ENCODE measurements at regions not wholly inside any gene's neighbourhood (a gene's known extent, or its start where the extent isn't known, plus 50 kb on each side); places are given as distances from the start of the nearest gene placed in this dataset.
"Not testable (repeated sequence)": the region's sequence is repeated elsewhere in the genome, so short reads cannot be mapped to it uniquely, and the experiment has no call there.

DNA sequence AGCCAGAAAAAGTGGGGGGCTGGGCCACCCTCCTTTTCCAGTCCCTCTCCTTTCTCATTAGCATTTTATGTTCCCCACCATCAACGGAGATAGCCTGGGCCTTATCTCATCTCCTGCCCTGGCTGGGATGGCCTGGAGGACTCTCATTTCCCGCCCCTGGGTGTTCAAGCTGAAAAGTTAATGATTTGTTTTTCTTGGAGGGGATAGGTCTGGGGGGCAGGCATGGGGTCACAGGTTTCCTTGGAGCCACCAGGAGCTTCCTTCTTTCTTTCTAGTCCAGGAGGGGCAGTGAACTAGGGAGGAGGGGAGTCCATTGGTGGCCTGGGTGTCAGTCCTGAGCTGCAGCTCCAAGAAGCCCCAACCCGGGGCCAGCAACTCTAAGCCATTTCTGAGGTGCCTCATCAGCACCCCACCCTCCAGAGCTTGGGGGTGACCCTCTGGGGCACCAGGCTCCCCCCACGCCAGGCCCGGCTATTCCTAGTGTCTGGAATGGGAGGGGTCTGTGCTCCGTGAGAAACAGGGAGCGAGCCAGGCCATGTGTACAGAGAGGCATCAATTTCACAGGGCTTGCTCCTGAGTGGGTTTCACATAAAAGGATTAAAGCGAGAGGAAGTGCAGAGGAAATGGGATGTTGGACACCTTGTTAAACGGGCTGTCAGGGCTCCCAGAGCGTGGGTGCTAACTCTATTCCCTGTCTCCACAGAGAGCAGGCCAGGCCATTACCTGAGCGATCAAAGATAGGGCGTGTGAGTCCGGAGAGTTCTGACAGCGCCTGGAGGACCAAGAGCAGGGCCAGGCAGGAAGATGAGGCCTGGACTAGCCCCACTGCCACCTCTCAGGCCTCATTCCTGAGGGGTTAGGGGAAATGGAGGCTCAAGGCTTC, 90.6 kb upstream of the LHX1 start:
- Histone ChIP-seq H3K4me3 (replicated peaks in 1 of 3) (no peak overlapping the region), H3K9me3 (no peaks in the 10 kb centered on the region), H3K27ac (no peak overlapping the region), H3K27me3 (no peaks in the 10 kb centered on the region), H3K4me1 (no peaks in the 10 kb centered on the region), H3K36me3 (no peaks in the 10 kb centered on the region)
- no peak for TF ChIP-seq POLR2A (IDR thresholded peaks at IDR 0.05)
- TF ChIP-seq, protein P1, sequence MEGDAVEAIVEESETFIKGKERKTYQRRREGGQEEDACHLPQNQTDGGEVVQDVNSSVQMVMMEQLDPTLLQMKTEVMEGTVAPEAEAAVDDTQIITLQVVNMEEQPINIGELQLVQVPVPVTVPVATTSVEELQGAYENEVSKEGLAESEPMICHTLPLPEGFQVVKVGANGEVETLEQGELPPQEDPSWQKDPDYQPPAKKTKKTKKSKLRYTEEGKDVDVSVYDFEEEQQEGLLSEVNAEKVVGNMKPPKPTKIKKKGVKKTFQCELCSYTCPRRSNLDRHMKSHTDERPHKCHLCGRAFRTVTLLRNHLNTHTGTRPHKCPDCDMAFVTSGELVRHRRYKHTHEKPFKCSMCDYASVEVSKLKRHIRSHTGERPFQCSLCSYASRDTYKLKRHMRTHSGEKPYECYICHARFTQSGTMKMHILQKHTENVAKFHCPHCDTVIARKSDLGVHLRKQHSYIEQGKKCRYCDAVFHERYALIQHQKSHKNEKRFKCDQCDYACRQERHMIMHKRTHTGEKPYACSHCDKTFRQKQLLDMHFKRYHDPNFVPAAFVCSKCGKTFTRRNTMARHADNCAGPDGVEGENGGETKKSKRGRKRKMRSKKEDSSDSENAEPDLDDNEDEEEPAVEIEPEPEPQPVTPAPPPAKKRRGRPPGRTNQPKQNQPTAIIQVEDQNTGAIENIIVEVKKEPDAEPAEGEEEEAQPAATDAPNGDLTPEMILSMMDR (IDR thresholded peaks at IDR 0.05): no peak
- intact Hi-C loops (cut with DNase I): no loop called here
- DNase-seq: no peak
- 83 to 88% methylated on average over 12 to 13 of the region's 14 CpGs for WGBS, 2 donors

DNA sequence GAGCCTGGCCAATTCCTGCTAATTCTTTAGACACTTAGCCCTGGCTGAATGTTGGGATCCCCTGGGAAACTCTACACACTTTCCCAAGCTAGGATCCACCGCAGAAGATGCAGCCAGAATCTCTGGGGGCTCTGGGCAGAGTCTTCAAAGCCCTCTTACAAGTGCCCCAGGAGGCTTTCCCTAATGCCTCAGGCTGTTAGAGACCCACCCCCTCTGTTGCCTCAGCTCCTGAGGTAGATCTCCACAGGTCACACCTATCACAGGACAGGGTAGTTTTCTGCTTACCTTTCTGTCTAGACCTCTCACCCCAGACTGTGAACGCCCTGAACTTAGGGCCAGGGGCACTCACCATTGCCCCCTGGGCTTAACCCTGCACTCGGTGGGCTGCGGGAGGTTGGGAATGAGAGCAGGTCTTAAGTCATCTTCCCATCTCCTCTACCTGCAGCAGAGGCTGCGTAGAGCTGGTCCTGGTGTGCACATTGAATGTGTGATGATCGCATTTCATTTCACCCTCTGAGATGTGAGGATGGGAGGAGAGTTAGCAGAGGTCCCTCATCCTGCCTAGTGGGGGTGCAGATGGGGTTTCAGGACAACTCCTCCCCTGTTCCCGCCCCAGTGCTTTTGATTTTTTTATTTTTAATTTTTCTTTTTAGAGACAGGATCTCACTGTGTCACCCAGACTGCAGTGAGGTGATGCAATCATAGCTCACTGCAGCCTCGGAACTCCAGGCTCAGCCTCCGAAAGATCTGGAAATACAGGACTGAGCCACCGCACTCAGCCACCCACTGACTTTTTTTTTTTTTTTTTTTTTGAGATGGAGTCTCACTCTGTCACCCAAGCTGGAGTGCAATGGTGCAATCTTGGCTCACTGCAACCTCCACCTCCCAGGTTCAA, 89.0 kb upstream of the LHX1 start:
- DNase-seq: no peak
- no peaks in the 10 kb centered on the region for H3K27me3 ChIP-seq
- intact Hi-C loops (cut with DNase I): no loop called here

DNA sequence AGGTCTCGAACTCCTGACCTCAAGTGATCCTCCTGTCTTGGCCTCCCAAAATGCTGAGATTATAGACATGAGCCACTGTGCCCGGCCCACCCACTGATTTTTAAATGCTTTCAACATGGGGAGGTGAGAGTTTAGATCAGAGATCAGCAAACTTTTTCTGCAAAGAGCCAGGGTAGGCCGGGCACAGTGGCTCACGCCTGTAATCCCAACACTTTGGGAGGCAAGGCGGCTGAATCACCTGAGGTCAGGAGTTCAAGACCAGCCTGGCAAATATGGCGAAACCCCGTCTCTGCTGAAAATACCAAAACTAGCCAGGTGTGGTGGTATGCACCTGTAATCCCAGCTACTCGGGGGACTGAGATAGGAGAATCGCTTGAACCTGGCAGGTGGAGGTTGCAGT, 88.3 kb upstream of the LHX1 start:
- H3K36me3 ChIP-seq; DNase-seq; H3K4me3 ChIP-seq (replicated peaks in 1 of 3); H3K27ac ChIP-seq; intact Hi-C loops (cut with DNase I); H3K9me3 ChIP-seq; H3K4me1 ChIP-seq; H3K27me3 ChIP-seq: not testable (repeated sequence)
- WGBS, 2 donors: 87 to 93% methylated on average over 9 of the region's 9 CpGs

More for the DNA sequence above, 89.0 kb upstream of the LHX1 start:
- H3K9me3 ChIP-seq: no peaks in the 10 kb centered on the region
- no peaks in the 10 kb centered on the region for H3K36me3 ChIP-seq
- H3K27ac ChIP-seq: no peak overlapping the region
- H3K4me3 ChIP-seq (replicated peaks in 1 of 3): no peak overlapping the region
- no peaks in the 10 kb centered on the region for H3K4me1 ChIP-seq
- 76 to 85% methylated on average over 10 of the region's 10 CpGs for WGBS, 2 donors
- TF ChIP-seq POLR2A (IDR thresholded peaks at IDR 0.05): no peak
- TF ChIP-seq, protein P1 (IDR thresholded peaks at IDR 0.05): no peak

DNA sequence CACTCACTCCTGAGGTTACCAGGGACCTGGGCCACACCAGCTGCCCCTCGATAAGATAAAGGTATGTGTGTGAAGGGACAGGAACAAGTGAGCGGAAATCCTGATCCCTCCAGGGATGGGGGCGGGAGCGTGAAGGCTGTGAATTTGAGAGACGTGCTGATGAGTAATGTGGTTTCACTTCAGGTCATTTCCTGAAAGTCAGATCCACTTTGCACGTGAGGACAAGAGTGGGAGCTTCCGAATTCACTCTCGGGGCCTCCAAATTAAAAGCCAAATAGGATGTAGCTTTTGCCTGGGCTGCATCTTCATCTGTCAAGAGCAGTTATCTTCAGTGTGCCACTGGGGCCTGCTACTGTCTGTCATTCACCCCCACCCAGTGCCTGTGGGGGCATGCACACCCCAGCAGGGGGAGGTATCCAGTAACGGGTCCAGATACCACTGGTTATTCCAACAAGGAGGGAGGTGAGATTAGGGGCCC, 87.4 kb upstream of the LHX1 start:
- 62 to 69% methylated on average over 9 of the region's 9 CpGs for WGBS, 2 donors
- intact Hi-C loops (cut with DNase I): no loop called here
- Histone ChIP-seq H3K4me1 (no peaks in the 10 kb centered on the region), H3K9me3 (no peaks in the 10 kb centered on the region), H3K36me3 (no peaks in the 10 kb centered on the region), H3K4me3 (replicated peaks in 1 of 3) (no peak overlapping the region), H3K27ac (no peak overlapping the region), H3K27me3 (no peaks in the 10 kb centered on the region)
- DNase-seq: no peak
- no peak for TF ChIP-seq POLR2A (IDR thresholded peaks at IDR 0.05)
- TF ChIP-seq, protein P1 (IDR thresholded peaks at IDR 0.05): no peak

DNA sequence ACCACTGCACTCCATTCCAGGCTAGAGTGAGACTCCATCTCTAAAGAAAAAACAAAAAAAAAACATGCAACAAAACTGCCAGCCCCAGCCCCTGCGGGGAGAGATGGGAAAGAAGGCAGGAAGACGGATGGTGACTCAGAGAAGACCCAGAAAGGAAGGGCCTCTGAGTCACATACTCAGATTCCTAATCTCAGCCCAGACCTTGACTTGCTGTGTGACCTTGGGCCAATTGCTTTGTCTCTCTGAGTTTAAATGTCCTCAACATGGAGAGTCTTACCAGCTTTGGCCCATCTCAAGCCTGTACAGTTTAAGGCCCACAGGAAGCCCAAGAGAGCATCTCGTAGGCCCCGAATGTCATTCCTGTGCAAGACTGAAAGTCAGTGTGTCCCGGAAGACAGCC, 86.5 kb upstream of the LHX1 start:
- intact Hi-C loops (cut with DNase I): no loop called here
- no peak for DNase-seq
- 84 to 88% methylated on average over 5 of the region's 5 CpGs for WGBS, 2 donors
- Histone ChIP-seq H3K27ac (no peak overlapping the region), H3K4me1 (no peaks in the 10 kb centered on the region), H3K36me3 (no peaks in the 10 kb centered on the region), H3K9me3 (no peaks in the 10 kb centered on the region), H3K27me3 (no peaks in the 10 kb centered on the region), H3K4me3 (replicated peaks in 1 of 3) (no peak overlapping the region)
- TF ChIP-seq, protein P1 (IDR thresholded peaks at IDR 0.05): no peak
- TF ChIP-seq POLR2A (IDR thresholded peaks at IDR 0.05): no peak

Measured in thyroid gland (tissue), 4 donors.